ENCODE measurements at regions not wholly inside any gene's neighbourhood (a gene's known extent, or its start where the extent isn't known, plus 50 kb on each side); places are given as distances from the start of the nearest gene placed in this dataset.

DNA sequence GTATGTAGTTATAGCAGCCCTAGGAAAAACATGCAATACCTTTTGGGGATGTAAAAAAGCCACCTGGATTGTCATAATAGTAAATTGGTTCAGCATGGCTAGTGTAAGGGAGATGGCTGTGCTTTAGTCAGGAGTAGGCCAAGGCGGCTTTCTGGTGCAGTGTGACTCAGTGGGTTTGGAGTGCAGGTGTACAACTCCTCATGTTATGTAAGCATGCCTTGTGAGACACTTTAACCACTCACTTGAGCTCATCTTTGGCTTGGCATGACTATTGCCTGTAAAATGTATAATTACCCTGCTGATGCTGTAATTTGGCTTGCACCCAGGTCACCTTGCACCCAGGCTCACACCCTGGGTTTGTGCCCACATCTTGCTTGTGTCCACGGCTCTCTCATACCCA lies 239.2 kb upstream of the GLI3 start:
- Histone ChIP-seq H2BK120ac (replicated peaks; ENCODE audit: low read depth, low read length) (no peak overlapping the region), H3K27me3 (replicated peaks in 1 of 4; ENCODE audit: control insufficient read depth in 3 of 4, extremely low read depth in 1 of 4, insufficient read depth in 3 of 4, low read length in 3 of 4) (no peaks in the 10 kb centered on the region), H3K18ac (ENCODE audit: extremely low read depth, low read length) (no peak overlapping the region), H2AFZ (ENCODE audit: low read length) (no peak overlapping the region), H4K8ac (ENCODE audit: extremely low read depth, insufficient read depth, low read length) (no peak overlapping the region), H3K4me2 (ENCODE audit: insufficient read depth in 1 of 2, low read depth in 2 of 2, low read length in 2 of 2) (no peak overlapping the region), H3K4me3 (ENCODE audit: extremely low read depth in 1 of 4, insufficient read depth in 2 of 4, low read depth in 3 of 4, low read length in 4 of 4) (no peak overlapping the region), H3K79me2 (ENCODE audit: control insufficient read depth in 1 of 2, insufficient read depth in 2 of 2, low read length in 2 of 2) (no peaks in the 10 kb centered on the region), H3K56ac (replicated peaks; ENCODE audit: insufficient read length, low read depth, low read length) (no peak overlapping the region), H2BK15ac (ENCODE audit: low read length) (no peak overlapping the region), H4K5ac (ENCODE audit: insufficient read length, low read depth, low read length) (no peak overlapping the region), H4K20me1 (replicated peaks in 1 of 2; ENCODE audit: control insufficient read depth in 1 of 2, insufficient read depth in 2 of 2, low read length in 2 of 2) (no peaks in the 10 kb centered on the region), H3K4ac (replicated peaks; ENCODE audit: insufficient read length, low read depth, low read length) (no peak overlapping the region), H3K79me1 (ENCODE audit: low read depth, low read length) (no peaks in the 10 kb centered on the region), H2BK12ac (ENCODE audit: low read depth, low read length) (no peak overlapping the region), H3K9ac (replicated peaks in 1 of 4; ENCODE audit: extremely low read depth in 1 of 4, low read depth in 3 of 4, low read length in 3 of 4) (no peak overlapping the region), H3K4me1 (replicated peaks in 1 of 4; ENCODE audit: control insufficient read depth in 3 of 4, insufficient read depth in 4 of 4, low read length in 3 of 4) (no peaks in the 10 kb centered on the region), H3K14ac (ENCODE audit: insufficient read length) (no peak overlapping the region), H3K27ac (ENCODE audit: low read depth, low read length) (no peak overlapping the region), H3K23ac (ENCODE audit: insufficient read length) (no peak overlapping the region), H2AK5ac (ENCODE audit: low read depth, low read length) (no peak overlapping the region), H4K91ac (replicated peaks; ENCODE audit: insufficient read length, low read length) (no peak overlapping the region), H2BK5ac (ENCODE audit: low read depth, low read length) (no peak overlapping the region), H3K36me3 (ENCODE audit: control insufficient read depth in 2 of 4, insufficient read depth in 4 of 4, low read length in 3 of 4) (no peaks in the 10 kb centered on the region; a peak in 1 of 8 replicates), H2BK20ac (ENCODE audit: low read length) (no peak overlapping the region), H3K23me2 (ENCODE audit: low read depth, low read length) (no peaks in the 10 kb centered on the region), H3K9me3 (ENCODE audit: insufficient read depth in 2 of 2, low read depth in 1 of 2, low read length in 1 of 2) (no peaks in the 10 kb centered on the region)
- no peak for FAIRE-seq
- TF ChIP-seq EGR1 (IDR thresholded peaks at IDR 0.05; ENCODE audit: borderline replicate concordance, low read depth, low read length) = no peak
- no peak for TF ChIP-seq SUZ12 (IDR thresholded peaks at IDR 0.05; ENCODE audit: low read length)
- no peak for TF ChIP-seq BRCA1 (IDR thresholded peaks at IDR 0.05; ENCODE audit: low read depth, low read length)
- TF ChIP-seq NANOG (IDR thresholded peaks at IDR 0.05; ENCODE audit: insufficient read depth, low read depth, low read length, poor library complexity, severe bottlenecking) = no peak
- TF ChIP-seq, protein P1, sequence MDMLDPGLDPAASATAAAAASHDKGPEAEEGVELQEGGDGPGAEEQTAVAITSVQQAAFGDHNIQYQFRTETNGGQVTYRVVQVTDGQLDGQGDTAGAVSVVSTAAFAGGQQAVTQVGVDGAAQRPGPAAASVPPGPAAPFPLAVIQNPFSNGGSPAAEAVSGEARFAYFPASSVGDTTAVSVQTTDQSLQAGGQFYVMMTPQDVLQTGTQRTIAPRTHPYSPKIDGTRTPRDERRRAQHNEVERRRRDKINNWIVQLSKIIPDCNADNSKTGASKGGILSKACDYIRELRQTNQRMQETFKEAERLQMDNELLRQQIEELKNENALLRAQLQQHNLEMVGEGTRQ (IDR thresholded peaks at IDR 0.05; ENCODE audit: low read length) = no peak
- TF ChIP-seq EP300 (IDR thresholded peaks at IDR 0.05; ENCODE audit: borderline replicate concordance in 1 of 2, low read depth in 2 of 2, low read length in 2 of 2) = no peak
- TF ChIP-seq RBBP5 (IDR thresholded peaks at IDR 0.05; ENCODE audit: borderline replicate concordance, low read depth, low read length) = no peak
- no peak for TF ChIP-seq SIN3A (conservative IDR thresholded peaks at IDR 0.05 in 1 of 2, IDR thresholded peaks at IDR 0.05 in 1 of 2; ENCODE audit: low read depth in 1 of 2, low read length in 2 of 2)
- no peak for TF ChIP-seq POU5F1 (IDR thresholded peaks at IDR 0.05; ENCODE audit: low read depth, low read length)
- no peak for TF ChIP-seq BCL11A (IDR thresholded peaks at IDR 0.05; ENCODE audit: low read depth in 2 of 2, low read length in 2 of 2)
- TF ChIP-seq CEBPB (IDR thresholded peaks at IDR 0.05; ENCODE audit: low read depth, low read length) = no peak
- 86% methylated on average over 2 of the region's 2 CpGs; no CpG with 5 or more reads in 1 of the 2 experiments for WGBS, 2 experiments (ENCODE audit: extremely low coverage in 1 of 2, insufficient coverage in 1 of 2, insufficient read length in 1 of 2, insufficient replicate concordance in 2 of 2, low coverage in 1 of 2, low lambda C conversion rate in 2 of 2, missing lambda C conversion rate in 1 of 2)
- no peak for DNase-seq (ENCODE audit: low read depth in 1 of 2, low spot score in 2 of 2)
- ChIA-PET POLR2A (ENCODE audit: partially characterized antibody) (no interaction called here), CTCF (ENCODE audit: partially characterized antibody) (no interaction called here)

Measured in H1 (cell line).